ENCODE measurements at regions not wholly inside any gene's neighbourhood (a gene's known extent, or its start where the extent isn't known, plus 50 kb on each side); places are given as distances from the start of the nearest gene placed in this dataset.
A peak's percentile ranks its signal among the peaks of the same experiment; 100 is the strongest.
"Not testable (repeated sequence)": the region's sequence is repeated elsewhere in the genome, so short reads cannot be mapped to it uniquely, and the experiment has no call there.

GRCh38 chr1:148289647-148290046 is 137.6 kb upstream of the NBPF11 start:
- Histone ChIP-seq H3K36me3 (no peaks in the 10 kb centered on the region), H3K4me1 (no peaks in the 10 kb centered on the region), H3K27ac (no peak overlapping the region), H3K27me3 (no peaks in the 10 kb centered on the region), H3K4me3 (no peak overlapping the region), H3K9me3 (no peaks in the 10 kb centered on the region)
- no peak for DNase-seq (ENCODE audit: low spot score in 2 of 2)
- intact Hi-C loops (cut with DNase I; ENCODE audit: low total_unique reads) = no loop called here
- TF ChIP-seq POLR2AphosphoS5 (IDR thresholded peaks at IDR 0.05) (no peak), POLR2A (IDR thresholded peaks at IDR 0.05) (no peak), CTCF (IDR thresholded peaks at IDR 0.05) (no peak)

- H3K36me3 ChIP-seq; H3K27ac ChIP-seq; DNase-seq (ENCODE audit: low spot score in 2 of 2); intact Hi-C loops (cut with DNase I; ENCODE audit: low total_unique reads); H3K9me3 ChIP-seq; H3K4me1 ChIP-seq; H3K4me3 ChIP-seq; H3K27me3 ChIP-seq: not testable (repeated sequence)
These were observed 133.9 kb upstream of the NBPF11 start for GRCh38 chr1:148285946-148286345.

GRCh38 chr1:148280831-148281572 is 128.9 kb upstream of the NBPF11 start:
- peak overlapping the region in 2 of 3 donors; percentile 22 to 61 for H3K4me3 ChIP-seq
- intact Hi-C loops (cut with DNase I; ENCODE audit: low total_unique reads); H3K4me1 ChIP-seq; DNase-seq (ENCODE audit: low spot score in 2 of 2); H3K9me3 ChIP-seq; H3K27ac ChIP-seq; H3K27me3 ChIP-seq; H3K36me3 ChIP-seq: not testable (repeated sequence)

GRCh38 chr1:148279002-148279542 is 127.0 kb upstream of the NBPF11 start:
- H3K4me3 ChIP-seq; H3K27me3 ChIP-seq; H3K36me3 ChIP-seq; DNase-seq (ENCODE audit: low spot score in 2 of 2); H3K27ac ChIP-seq; H3K9me3 ChIP-seq; H3K4me1 ChIP-seq: not testable (repeated sequence)
- intact Hi-C loops (cut with DNase I; ENCODE audit: low total_unique reads) = loop anchor here (10.0 kb wide), 1 partner anchor 56 kb away; no protein-coding TSS in a partner anchor

GRCh38 chr1:148277865-148278279 is 125.8 kb upstream of the NBPF11 start:
- H3K27me3 ChIP-seq; H3K36me3 ChIP-seq; H3K4me3 ChIP-seq; H3K4me1 ChIP-seq; H3K27ac ChIP-seq; H3K9me3 ChIP-seq; DNase-seq (ENCODE audit: low spot score in 2 of 2): not testable (repeated sequence)
- intact Hi-C loops (cut with DNase I; ENCODE audit: low total_unique reads) = loop anchor here (10.0 kb wide), 1 partner anchor 57 kb away; no protein-coding TSS in a partner anchor

- H3K36me3 ChIP-seq; H3K9me3 ChIP-seq; H3K4me1 ChIP-seq; H3K27me3 ChIP-seq; DNase-seq (ENCODE audit: low spot score in 2 of 2); H3K4me3 ChIP-seq; H3K27ac ChIP-seq; intact Hi-C loops (cut with DNase I; ENCODE audit: low total_unique reads): not testable (repeated sequence)
These were observed 115.0 kb upstream of the NBPF11 start for GRCh38 chr1:148267066-148267465.

GRCh38 chr1:148264374-148265276 is 112.5 kb upstream of the NBPF11 start:
- TF ChIP-seq CTCF (IDR thresholded peaks at IDR 0.05) (no peak), POLR2A (IDR thresholded peaks at IDR 0.05) (no peak), POLR2AphosphoS5 (IDR thresholded peaks at IDR 0.05) (no peak)
- no peaks in the 10 kb centered on the region for H3K36me3 ChIP-seq
- no peak overlapping the region for H3K27ac ChIP-seq
- intact Hi-C loops (cut with DNase I; ENCODE audit: low total_unique reads) = no loop called here
- H3K4me1 ChIP-seq = no peaks in the 10 kb centered on the region
- DNase-seq (ENCODE audit: low spot score in 2 of 2) = no peak
- no peaks in the 10 kb centered on the region for H3K27me3 ChIP-seq
- H3K4me3 ChIP-seq = peak overlapping the region in 2 of 3 donors; percentile 61 to 80
- no peaks in the 10 kb centered on the region for H3K9me3 ChIP-seq

Measured in breast epithelium (tissue), 4 donors.